ENCODE measurements at regions not wholly inside any gene's neighbourhood (a gene's known extent, or its start where the extent isn't known, plus 50 kb on each side); places are given as distances from the start of the nearest gene placed in this dataset.
"Not testable (repeated sequence)": the region's sequence is repeated elsewhere in the genome, so short reads cannot be mapped to it uniquely, and the experiment has no call there.

DNA sequence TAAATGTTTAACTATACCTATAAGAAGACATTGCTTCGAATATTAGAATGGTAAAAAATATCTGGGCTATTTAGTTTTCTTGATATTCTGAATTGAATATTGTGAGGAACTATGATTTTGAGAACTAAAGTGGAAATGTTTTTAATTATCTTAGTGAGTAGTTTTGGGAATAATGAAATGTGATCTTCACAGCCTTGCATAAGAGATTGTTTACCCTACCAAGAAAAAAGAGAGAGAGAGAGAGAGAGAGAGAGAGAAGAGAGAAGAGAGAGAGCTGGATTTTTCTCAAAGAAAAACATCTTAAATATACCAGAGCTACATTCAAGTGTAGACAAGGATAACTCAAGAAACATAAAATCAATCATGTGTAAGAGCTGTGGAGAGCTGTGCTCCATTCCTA, 148.7 kb upstream of the MAD2L1 start:
- TF ChIP-seq, protein P1, sequence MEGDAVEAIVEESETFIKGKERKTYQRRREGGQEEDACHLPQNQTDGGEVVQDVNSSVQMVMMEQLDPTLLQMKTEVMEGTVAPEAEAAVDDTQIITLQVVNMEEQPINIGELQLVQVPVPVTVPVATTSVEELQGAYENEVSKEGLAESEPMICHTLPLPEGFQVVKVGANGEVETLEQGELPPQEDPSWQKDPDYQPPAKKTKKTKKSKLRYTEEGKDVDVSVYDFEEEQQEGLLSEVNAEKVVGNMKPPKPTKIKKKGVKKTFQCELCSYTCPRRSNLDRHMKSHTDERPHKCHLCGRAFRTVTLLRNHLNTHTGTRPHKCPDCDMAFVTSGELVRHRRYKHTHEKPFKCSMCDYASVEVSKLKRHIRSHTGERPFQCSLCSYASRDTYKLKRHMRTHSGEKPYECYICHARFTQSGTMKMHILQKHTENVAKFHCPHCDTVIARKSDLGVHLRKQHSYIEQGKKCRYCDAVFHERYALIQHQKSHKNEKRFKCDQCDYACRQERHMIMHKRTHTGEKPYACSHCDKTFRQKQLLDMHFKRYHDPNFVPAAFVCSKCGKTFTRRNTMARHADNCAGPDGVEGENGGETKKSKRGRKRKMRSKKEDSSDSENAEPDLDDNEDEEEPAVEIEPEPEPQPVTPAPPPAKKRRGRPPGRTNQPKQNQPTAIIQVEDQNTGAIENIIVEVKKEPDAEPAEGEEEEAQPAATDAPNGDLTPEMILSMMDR (IDR thresholded peaks at IDR 0.05; ENCODE audit: low read depth, low read length, missing control alignments) = no peak
- no peak for DNase-seq (ENCODE audit: extremely low read depth, low read depth)
- no peak overlapping the region for H3K4me3 ChIP-seq (replicated peaks; ENCODE audit: low read depth, low read length)

DNA sequence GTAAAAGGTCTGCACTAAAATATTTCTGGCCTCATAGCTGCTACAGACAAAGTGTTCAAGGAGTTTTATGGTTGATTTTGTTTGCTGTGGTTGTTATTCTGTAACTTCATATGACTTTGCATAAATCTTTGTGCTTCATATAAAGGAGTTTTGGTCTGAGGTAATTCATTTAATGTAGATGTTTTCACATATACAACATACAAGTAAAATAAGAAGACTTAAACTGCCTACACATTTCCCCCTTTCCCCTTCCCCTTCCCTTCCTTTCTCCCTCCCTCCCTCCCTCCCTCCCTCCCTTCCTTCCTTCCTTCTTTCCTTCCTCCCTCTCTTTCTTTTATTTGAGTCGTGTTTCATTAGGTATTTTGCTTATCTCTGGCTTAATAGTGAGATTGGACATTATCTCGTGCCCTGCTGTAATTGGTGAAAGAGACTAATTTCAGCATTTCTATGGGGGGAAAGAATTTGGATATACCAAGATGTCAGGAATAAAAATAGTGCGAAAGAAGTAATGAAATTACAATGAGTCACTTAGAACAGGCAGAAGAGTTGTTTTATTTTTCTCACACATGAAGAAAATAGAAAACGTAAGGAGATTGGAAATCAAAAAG, 144.9 kb upstream of the MAD2L1 start:
- H3K4me3 ChIP-seq (replicated peaks; ENCODE audit: low read depth, low read length) = no peak overlapping the region
- TF ChIP-seq, protein P1 (IDR thresholded peaks at IDR 0.05; ENCODE audit: low read depth, low read length, missing control alignments) = no peak
- no peak for DNase-seq (ENCODE audit: extremely low read depth, low read depth)

DNA sequence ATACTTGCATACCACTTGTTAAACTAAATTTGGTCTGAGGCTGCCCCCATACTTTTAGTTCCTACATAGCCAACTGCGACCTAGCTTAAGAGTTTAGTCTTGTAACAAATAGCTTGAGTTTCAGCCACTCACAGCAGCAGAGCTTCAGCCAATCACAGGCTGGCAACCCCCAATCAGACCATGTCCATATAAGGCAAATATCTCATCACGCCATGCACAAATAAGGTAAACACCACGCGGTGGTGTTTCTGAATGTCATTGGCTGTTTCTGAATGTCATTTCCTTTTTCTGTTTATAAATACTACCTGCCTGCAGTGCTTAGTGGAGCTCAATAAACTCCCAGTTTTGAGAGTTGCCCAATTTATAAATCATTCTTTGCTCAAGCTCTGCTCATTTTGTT, 143.1 kb upstream of the MAD2L1 start:
- no peak overlapping the region for H3K4me3 ChIP-seq (replicated peaks; ENCODE audit: low read depth, low read length)
- DNase-seq (ENCODE audit: extremely low read depth, low read depth) = no peak
- TF ChIP-seq, protein P1 (IDR thresholded peaks at IDR 0.05; ENCODE audit: low read depth, low read length, missing control alignments) = no peak

DNA sequence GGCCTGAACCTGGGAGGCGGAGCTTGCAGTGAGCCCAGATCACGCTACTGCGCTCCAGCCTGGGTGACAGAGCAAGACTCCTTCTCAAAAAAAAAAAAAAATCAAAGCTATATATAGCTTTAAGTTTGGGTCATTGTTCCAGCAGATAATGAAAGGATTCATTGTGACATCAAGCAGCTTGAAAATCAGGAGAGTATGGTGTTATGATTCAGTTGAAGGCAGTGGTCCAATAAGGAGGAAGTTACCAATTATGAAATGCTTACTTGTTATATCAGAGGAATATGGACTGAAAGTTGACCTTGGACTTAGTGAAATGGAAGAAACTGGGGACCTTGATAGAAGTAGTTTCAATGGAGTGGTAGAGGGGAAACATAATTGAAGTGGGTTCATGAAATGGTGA, 140.4 kb upstream of the MAD2L1 start:
- no peak for DNase-seq (ENCODE audit: extremely low read depth, low read depth)
- TF ChIP-seq, protein P1 (IDR thresholded peaks at IDR 0.05; ENCODE audit: low read depth, low read length, missing control alignments) = no peak
- H3K4me3 ChIP-seq (replicated peaks; ENCODE audit: low read depth, low read length) = no peak overlapping the region

DNA sequence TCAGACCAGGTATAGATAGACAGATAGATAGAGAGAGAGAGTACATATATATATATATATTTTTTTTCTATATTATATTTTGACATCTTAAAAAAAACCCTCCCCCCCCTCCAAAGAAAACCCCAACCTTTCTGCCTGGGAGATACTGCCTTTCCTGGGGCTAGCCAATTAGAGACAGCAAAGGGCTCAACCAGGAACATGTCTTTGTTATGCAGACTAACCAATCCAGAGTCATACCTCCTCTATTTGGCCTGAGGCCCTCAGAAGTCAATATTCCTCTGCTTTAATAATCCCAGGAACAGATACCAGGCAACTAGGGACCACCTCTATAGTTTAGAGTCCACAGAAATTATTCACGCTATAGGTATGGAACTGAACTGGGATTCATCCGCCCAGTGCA, 135.6 kb upstream of the MAD2L1 start:
- DNase-seq (ENCODE audit: extremely low read depth, low read depth) = no peak
- TF ChIP-seq, protein P1 (IDR thresholded peaks at IDR 0.05; ENCODE audit: low read depth, low read length, missing control alignments) = no peak
- H3K4me3 ChIP-seq (replicated peaks; ENCODE audit: low read depth, low read length) = no peak overlapping the region

DNA sequence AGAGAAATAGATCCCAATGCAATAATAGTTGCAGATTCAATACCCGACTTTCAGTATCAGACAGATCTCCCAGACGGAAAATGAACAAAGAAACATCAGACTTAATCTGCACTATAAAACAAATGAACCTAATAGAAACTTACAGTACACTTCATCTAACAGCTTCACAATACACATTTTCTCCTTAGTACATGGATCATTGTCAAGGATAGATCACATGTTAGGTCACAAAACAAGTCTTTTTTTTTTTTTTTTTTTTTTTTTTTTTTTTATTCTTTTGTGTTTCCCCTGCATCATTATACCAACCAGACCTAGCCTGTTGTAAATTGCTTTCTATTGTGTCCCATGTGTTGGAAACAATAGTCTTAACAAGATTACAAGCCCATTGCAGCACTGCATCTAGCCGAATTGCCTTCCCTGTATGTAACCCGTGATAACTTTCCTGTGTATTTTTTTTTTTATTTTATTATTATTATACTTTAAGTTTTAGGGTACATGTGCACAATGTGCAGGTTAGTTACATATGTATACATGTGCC, 134.0 kb upstream of the MAD2L1 start:
- DNase-seq (ENCODE audit: extremely low read depth, low read depth); H3K4me3 ChIP-seq (replicated peaks; ENCODE audit: low read depth, low read length): not testable (repeated sequence)

DNA sequence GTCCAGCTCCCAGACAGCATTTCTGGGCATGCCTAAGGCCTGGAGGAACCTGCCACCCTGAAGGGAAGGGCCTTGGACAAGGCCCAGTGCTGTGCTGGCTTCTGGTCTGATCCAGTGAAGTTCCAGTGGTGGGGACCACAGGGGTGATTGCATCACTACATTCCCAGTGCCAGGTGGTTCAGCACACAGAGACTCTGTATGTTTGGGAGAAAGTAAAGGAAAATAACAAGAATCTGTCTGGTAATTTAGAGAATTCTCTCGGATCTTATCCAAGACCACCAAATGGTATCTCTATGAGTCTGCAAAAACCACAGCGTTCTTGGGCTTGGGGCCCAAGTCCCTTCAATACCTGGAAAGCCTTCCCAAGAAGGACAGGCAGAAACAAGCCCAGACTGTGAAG, 131.8 kb upstream of the MAD2L1 start:
- DNase-seq (ENCODE audit: extremely low read depth, low read depth) = no peak
- TF ChIP-seq, protein P1 (IDR thresholded peaks at IDR 0.05; ENCODE audit: low read depth, low read length, missing control alignments) = no peak
- no peak overlapping the region for H3K4me3 ChIP-seq (replicated peaks; ENCODE audit: low read depth, low read length)
